ENCODE measurements at regions not wholly inside any gene's neighbourhood (a gene's known extent, or its start where the extent isn't known, plus 50 kb on each side); places are given as distances from the start of the nearest gene placed in this dataset.
"Not testable (repeated sequence)": the region's sequence is repeated elsewhere in the genome, so short reads cannot be mapped to it uniquely, and the experiment has no call there.

DNA sequence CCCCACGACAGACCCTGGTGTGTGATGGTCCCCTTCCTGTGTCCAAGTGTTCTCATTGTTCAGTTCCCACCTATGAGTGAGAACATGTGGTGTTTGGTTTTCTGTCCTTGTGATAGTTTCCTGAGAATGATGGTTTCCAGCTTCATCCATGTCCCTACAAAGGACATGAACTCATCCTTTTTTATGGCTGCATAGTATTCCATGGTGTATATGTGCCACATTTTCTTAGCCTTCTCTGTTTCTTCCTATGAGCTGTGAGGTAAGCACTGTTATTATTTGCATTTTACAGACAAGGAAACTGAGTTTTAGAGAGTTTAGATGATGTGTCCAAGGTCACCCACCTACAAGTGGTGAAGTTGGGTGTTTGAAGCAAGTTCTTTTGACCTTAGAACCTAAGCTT is 51.1 kb upstream of the BNC1 start:
- H3K27me3 Mint-ChIP-seq (ENCODE audit: insufficient read depth, unreplicated experiment); H3K4me1 Mint-ChIP-seq (ENCODE audit: low read depth, unreplicated experiment); H3K36me3 ChIP-seq (ENCODE audit: control insufficient read depth, insufficient read depth, low read length); POLR2A ChIA-PET; H3K4me3 ChIP-seq (ENCODE audit: low read depth, low read length); H3K4me1 ChIP-seq; H3K36me3 Mint-ChIP-seq (ENCODE audit: insufficient read depth, unreplicated experiment); CTCF ChIA-PET; BruUV-seq (replicated peaks); DNase-seq; H3K9me3 ChIP-seq; H3K27ac Mint-ChIP-seq (ENCODE audit: unreplicated experiment); H3K4me3 Mint-ChIP-seq (ENCODE audit: unreplicated experiment); H3K27me3 ChIP-seq (replicated peaks; ENCODE audit: control insufficient read depth, insufficient read depth, low read length); intact Hi-C loops (cut with micrococcal nuclease; ENCODE audit: unreplicated experiment); H3K9me3 Mint-ChIP-seq (ENCODE audit: unreplicated experiment): not testable (repeated sequence)

DNA sequence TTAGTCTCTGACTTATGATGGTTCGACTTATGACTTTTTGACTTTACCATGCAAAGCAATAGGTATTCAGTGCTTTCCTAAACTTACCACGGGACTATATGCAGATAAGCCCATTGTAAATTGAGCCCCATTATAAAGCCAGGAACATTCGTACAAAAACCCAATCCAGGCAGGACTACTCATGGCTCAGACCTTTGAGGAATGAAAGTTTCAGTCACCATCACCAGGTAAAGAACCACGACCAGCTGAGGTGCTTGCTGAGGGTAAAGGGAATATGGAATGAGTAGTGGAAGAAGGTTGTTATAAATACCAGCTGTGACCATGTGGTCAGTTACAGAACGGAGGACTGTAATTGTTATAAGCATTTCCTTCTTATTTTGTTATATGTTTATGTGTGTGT is 54.9 kb upstream of the BNC1 start:
- H3K4me1 Mint-ChIP-seq (ENCODE audit: low read depth, unreplicated experiment): no peaks in the 10 kb centered on the region
- H3K9me3 Mint-ChIP-seq (ENCODE audit: unreplicated experiment): no peaks in the 10 kb centered on the region
- TF ChIP-seq, protein P1, sequence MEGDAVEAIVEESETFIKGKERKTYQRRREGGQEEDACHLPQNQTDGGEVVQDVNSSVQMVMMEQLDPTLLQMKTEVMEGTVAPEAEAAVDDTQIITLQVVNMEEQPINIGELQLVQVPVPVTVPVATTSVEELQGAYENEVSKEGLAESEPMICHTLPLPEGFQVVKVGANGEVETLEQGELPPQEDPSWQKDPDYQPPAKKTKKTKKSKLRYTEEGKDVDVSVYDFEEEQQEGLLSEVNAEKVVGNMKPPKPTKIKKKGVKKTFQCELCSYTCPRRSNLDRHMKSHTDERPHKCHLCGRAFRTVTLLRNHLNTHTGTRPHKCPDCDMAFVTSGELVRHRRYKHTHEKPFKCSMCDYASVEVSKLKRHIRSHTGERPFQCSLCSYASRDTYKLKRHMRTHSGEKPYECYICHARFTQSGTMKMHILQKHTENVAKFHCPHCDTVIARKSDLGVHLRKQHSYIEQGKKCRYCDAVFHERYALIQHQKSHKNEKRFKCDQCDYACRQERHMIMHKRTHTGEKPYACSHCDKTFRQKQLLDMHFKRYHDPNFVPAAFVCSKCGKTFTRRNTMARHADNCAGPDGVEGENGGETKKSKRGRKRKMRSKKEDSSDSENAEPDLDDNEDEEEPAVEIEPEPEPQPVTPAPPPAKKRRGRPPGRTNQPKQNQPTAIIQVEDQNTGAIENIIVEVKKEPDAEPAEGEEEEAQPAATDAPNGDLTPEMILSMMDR (IDR thresholded peaks at IDR 0.05; ENCODE audit: insufficient read depth in 1 of 2, low read depth in 1 of 2, low read length in 1 of 2, severe bottlenecking in 1 of 2, unreplicated experiment in 1 of 2): no peak
- BruUV-seq (replicated peaks): no TSS peak
- ChIA-PET POLR2A (no interaction called here), CTCF (no interaction called here)
- H3K27me3 Mint-ChIP-seq (ENCODE audit: insufficient read depth, unreplicated experiment): no peaks in the 10 kb centered on the region
- DNase-seq: no peak
- intact Hi-C loops (cut with micrococcal nuclease; ENCODE audit: unreplicated experiment): no loop called here
- H3K4me3 Mint-ChIP-seq (ENCODE audit: unreplicated experiment): no peak overlapping the region
- no peaks in the 10 kb centered on the region for H3K4me1 ChIP-seq
- H3K36me3 Mint-ChIP-seq (ENCODE audit: insufficient read depth, unreplicated experiment): no peaks in the 10 kb centered on the region
- H3K36me3 ChIP-seq (ENCODE audit: control insufficient read depth, insufficient read depth, low read length): no peaks in the 10 kb centered on the region
- no peaks in the 10 kb centered on the region for H3K27me3 ChIP-seq (replicated peaks; ENCODE audit: control insufficient read depth, insufficient read depth, low read length)
- H3K9me3 ChIP-seq: no peaks in the 10 kb centered on the region
- H3K4me3 ChIP-seq (ENCODE audit: low read depth, low read length): no peak overlapping the region
- H3K27ac Mint-ChIP-seq (ENCODE audit: unreplicated experiment): no peak overlapping the region

DNA sequence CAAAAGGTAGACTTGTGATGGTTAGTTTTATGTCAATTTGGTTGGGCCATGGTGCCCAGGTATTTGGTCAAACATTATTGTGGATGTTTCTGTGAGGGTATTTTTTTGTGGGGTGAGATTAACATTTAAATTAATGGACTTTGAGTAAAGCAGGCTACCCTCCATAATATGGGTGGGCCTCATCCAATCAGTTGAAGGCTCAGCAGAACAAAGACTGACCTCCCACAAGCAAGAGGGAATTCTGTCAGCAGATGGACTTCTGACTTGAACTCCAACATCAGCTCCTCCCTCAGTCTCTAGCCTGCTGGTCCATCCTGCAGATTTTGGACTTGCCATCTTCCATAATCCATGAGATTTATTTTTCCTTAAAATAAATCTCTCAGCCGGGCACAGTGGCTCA is 55.6 kb upstream of the BNC1 start:
- TF ChIP-seq, protein P1 (IDR thresholded peaks at IDR 0.05; ENCODE audit: insufficient read depth in 1 of 2, low read depth in 1 of 2, low read length in 1 of 2, severe bottlenecking in 1 of 2, unreplicated experiment in 1 of 2): no peak
- H3K4me1 Mint-ChIP-seq (ENCODE audit: low read depth, unreplicated experiment): no peaks in the 10 kb centered on the region
- POLR2A ChIA-PET: no interaction called here
- no peaks in the 10 kb centered on the region for H3K36me3 Mint-ChIP-seq (ENCODE audit: insufficient read depth, unreplicated experiment)
- CTCF ChIA-PET: no interaction called here
- H3K9me3 Mint-ChIP-seq (ENCODE audit: unreplicated experiment): no peaks in the 10 kb centered on the region
- BruUV-seq (replicated peaks): no TSS peak
- H3K36me3 ChIP-seq (ENCODE audit: control insufficient read depth, insufficient read depth, low read length): no peaks in the 10 kb centered on the region
- H3K9me3 ChIP-seq: no peaks in the 10 kb centered on the region
- intact Hi-C loops (cut with micrococcal nuclease; ENCODE audit: unreplicated experiment): no loop called here
- no peak overlapping the region for H3K4me3 ChIP-seq (ENCODE audit: low read depth, low read length)
- no peaks in the 10 kb centered on the region for H3K27me3 ChIP-seq (replicated peaks; ENCODE audit: control insufficient read depth, insufficient read depth, low read length)
- H3K4me1 ChIP-seq: no peaks in the 10 kb centered on the region
- DNase-seq: no peak
- no peaks in the 10 kb centered on the region for H3K27me3 Mint-ChIP-seq (ENCODE audit: insufficient read depth, unreplicated experiment)
- no peak overlapping the region for H3K27ac Mint-ChIP-seq (ENCODE audit: unreplicated experiment)
- no peak overlapping the region for H3K4me3 Mint-ChIP-seq (ENCODE audit: unreplicated experiment)

DNA sequence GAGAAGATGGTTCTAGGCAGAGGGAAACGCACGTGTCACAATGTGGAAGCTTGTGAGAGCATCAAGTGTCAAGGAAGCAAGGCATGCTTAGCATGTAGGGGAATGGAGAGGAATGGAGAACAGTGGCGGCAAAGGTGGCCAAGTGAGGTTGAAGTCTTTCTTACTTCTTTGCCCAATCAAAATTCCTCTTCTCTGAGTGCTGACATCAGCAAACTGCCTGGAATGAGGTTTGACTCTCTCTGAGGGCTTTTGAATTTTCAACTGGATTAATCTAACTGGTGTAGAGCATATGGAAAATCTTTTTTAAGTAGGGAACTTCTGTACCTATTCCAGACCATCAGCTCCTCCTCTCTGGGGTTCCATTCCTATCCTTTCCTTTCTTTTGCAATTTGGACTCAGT is 61.9 kb upstream of the BNC1 start:
- Histone ChIP-seq H3K4me1 (no peaks in the 10 kb centered on the region), H3K36me3 (ENCODE audit: control insufficient read depth, insufficient read depth, low read length) (no peaks in the 10 kb centered on the region), H3K9me3 (no peaks in the 10 kb centered on the region), H3K27me3 (replicated peaks; ENCODE audit: control insufficient read depth, insufficient read depth, low read length) (no peaks in the 10 kb centered on the region), H3K4me3 (ENCODE audit: low read depth, low read length) (no peak overlapping the region)
- DNase-seq: no peak
- intact Hi-C loops (cut with micrococcal nuclease; ENCODE audit: unreplicated experiment): no loop called here
- Mint-ChIP-seq H3K27ac (ENCODE audit: unreplicated experiment) (no peak overlapping the region), H3K27me3 (ENCODE audit: insufficient read depth, unreplicated experiment) (peaks cover 11% of the 10 kb centered on the region), H3K4me3 (ENCODE audit: unreplicated experiment) (no peak overlapping the region), H3K9me3 (ENCODE audit: unreplicated experiment) (no peaks in the 10 kb centered on the region), H3K36me3 (ENCODE audit: insufficient read depth, unreplicated experiment) (no peaks in the 10 kb centered on the region), H3K4me1 (ENCODE audit: low read depth, unreplicated experiment) (no peaks in the 10 kb centered on the region)
- TF ChIP-seq, protein P1 (IDR thresholded peaks at IDR 0.05; ENCODE audit: insufficient read depth in 1 of 2, low read depth in 1 of 2, low read length in 1 of 2, severe bottlenecking in 1 of 2, unreplicated experiment in 1 of 2): no peak
- CTCF ChIA-PET: no interaction called here
- POLR2A ChIA-PET: no interaction called here
- no TSS peak for BruUV-seq (replicated peaks)

Data from Caco-2 (cell line).